ENCODE measurements at regions not wholly inside any gene's neighbourhood (a gene's known extent, or its start where the extent isn't known, plus 50 kb on each side); places are given as distances from the start of the nearest gene placed in this dataset.

GRCh38 chr4:81348086-81348777, 123.5 kb downstream of the RASGEF1B start:
- DNase-seq (ENCODE audit: low spot score) = no peak
- H3K27ac ChIP-seq = no peak overlapping the region
- ChIA-PET POLR2A (ENCODE audit: low non-redundant PET) (interaction anchor here (0.5 kb wide), 1 partner anchor 46 kb away, joined by 3 read pairs; no protein-coding TSS in a partner anchor), CTCF (no interaction called here)
- TF ChIP-seq CTCF (conservative IDR thresholded peaks at IDR 0.05; ENCODE audit: low read depth) = no peak

- CTCF ChIA-PET = no interaction called here
- no peak overlapping the region for H3K27ac ChIP-seq
- DNase-seq (ENCODE audit: low spot score) = no peak
- POLR2A ChIA-PET (ENCODE audit: low non-redundant PET) = no interaction called here
- TF ChIP-seq CTCF (conservative IDR thresholded peaks at IDR 0.05; ENCODE audit: low read depth) = no peak
Observed at GRCh38 chr4:81346719-81347118, 125.0 kb downstream of the RASGEF1B start.

- no peak overlapping the region for H3K27ac ChIP-seq
- DNase-seq (ENCODE audit: low spot score) = no peak
- ChIA-PET CTCF (interaction anchor here (0.8 to 1.0 kb wide), 2 partner anchors 8 to 274 kb away, joined by 3 to 5 read pairs; no protein-coding TSS in a partner anchor), POLR2A (ENCODE audit: low non-redundant PET) (no interaction called here)
- no peak for TF ChIP-seq CTCF (conservative IDR thresholded peaks at IDR 0.05; ENCODE audit: low read depth)
Observed at GRCh38 chr4:81343536-81343935, 128.2 kb downstream of the RASGEF1B start.

DNA sequence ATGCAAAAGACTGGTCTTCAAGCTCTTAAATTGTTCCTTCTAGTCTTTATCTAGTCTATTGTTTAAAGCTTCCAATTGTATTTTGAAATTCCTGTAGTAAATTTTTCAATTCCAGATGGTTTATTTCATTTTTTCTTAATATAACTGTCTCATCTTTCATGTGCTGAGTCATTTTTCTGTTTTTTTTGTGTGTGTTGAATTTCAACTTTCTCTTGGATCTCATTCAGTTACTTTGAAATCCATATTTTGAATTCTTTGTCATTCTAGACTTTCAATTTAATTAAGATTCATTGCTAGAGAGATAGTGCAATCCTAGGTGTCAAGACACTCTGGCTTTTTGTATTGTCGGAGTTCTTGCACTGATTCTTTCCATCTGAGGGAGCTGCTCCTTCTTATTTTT, 128.0 kb upstream of the PRKG2 start:
- H3K27ac ChIP-seq = no peak overlapping the region
- CTCF ChIA-PET = interaction anchor here (0.8 to 1.0 kb wide), 2 partner anchors 9 to 273 kb away, joined by 3 to 5 read pairs; no protein-coding TSS in a partner anchor
- no peak for TF ChIP-seq CTCF (conservative IDR thresholded peaks at IDR 0.05; ENCODE audit: low read depth)
- DNase-seq (ENCODE audit: low spot score) = no peak
- POLR2A ChIA-PET (ENCODE audit: low non-redundant PET) = no interaction called here

- TF ChIP-seq CTCF (conservative IDR thresholded peaks at IDR 0.05; ENCODE audit: low read depth) = no peak
- ChIA-PET POLR2A (ENCODE audit: low non-redundant PET) (no interaction called here), CTCF (interaction anchor here (0.7 kb wide), 1 partner anchor 473 kb away, joined by 4 read pairs; no protein-coding TSS in a partner anchor)
- H3K27ac ChIP-seq = no peak overlapping the region
- no peak for DNase-seq (ENCODE audit: low spot score)
Observed at GRCh38 chr4:81337211-81337610, 122.2 kb upstream of the PRKG2 start.

DNA sequence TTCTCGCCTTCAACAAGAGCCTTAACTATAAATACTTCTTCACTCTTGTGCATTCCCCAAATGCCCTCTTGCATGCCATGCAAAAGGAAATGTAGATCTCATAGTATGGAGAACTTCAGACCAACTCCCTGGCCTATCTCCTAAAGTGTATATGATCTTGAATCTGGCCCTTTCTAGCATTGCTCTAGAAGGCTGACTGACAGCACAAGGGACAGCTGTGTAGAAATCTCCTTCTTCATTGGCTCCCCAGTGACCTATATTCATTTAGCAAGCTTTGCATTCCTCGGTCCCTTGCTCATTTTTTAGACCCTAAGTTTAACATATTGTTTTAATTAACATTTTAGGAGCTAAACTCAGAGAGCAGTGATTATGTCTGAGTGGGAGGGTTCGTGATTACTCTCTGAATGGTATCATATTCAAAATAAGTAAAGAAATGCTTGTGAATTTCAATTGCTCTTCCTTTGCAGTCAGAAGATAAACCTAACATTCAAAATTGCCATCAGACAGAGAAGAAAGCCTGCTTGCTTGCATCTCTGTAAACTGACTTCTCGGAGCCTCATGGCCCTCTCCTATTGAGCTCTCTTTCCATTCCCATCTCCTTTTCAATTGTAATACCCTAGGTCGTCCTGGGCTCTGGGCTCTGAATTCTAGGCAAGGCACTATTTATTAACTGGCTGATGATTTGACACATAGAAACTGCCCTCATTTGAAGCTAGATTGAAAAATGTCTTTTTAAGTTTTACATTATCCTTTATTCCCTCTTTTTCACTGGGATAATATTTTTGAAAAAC, 120.3 kb upstream of the PRKG2 start:
- no peak for TF ChIP-seq CTCF (conservative IDR thresholded peaks at IDR 0.05; ENCODE audit: low read depth)
- DNase-seq (ENCODE audit: low spot score) = no peak
- no peak overlapping the region for H3K27ac ChIP-seq
- CTCF ChIA-PET = interaction anchor here (0.6 to 2.7 kb wide), 3 partner anchors 16 to 633 kb away, joined by 3 to 8 read pairs (median 3); no protein-coding TSS in a partner anchor
- POLR2A ChIA-PET (ENCODE audit: low non-redundant PET) = no interaction called here
